GM12865 (cell line): ENCODE measurements at regions not wholly inside any gene's neighbourhood (a gene's known extent, or its start where the extent isn't known, plus 50 kb on each side); places are given as distances from the start of the nearest gene placed in this dataset.
"Not testable (repeated sequence)": the region's sequence is repeated elsewhere in the genome, so short reads cannot be mapped to it uniquely, and the experiment has no call there.

Experiments
- DNase-seq: peaks from one replicate; pipeline ENCODE4 v3.0.0; 2010; ENCODE audit warnings: low read depth
- H3K4me3 ChIP-seq: 2 replicates; pipeline ENCODE4 v1.5.1; 2011; ENCODE audit warnings: mild to moderate bottlenecking, low read depth, low read length, control low read depth
- TF ChIP-seq, protein P1 (sequence below): IDR thresholded peaks from 2 replicates; pipeline ENCODE4 v1.5.1; 2011; ENCODE audit warnings: low read length, control low read depth, low read depth, inconsistent platforms; ENCODE audit not compliant: insufficient read depth; ENCODE audit errors: missing control alignments

DNA sequence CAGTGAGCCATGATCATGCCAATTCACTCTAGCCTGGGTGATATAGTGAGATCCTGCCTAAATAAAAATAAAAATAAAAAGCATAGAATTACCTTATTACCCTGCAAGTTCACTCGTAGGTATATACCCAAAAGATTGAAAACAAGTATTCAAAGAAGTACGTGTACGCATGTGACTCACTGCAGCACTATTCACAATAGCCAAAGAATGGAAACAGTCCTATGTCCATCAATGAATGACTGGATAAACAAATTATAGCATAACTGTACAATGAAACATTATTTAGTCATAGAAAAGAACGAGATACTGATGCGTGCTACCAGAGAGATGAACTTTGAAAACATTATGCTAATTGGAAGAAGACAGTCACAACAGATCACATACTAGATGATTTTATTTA, 204.6 kb upstream of the DIAPH2 start:
- DNase-seq = no peak
- TF ChIP-seq, protein P1, sequence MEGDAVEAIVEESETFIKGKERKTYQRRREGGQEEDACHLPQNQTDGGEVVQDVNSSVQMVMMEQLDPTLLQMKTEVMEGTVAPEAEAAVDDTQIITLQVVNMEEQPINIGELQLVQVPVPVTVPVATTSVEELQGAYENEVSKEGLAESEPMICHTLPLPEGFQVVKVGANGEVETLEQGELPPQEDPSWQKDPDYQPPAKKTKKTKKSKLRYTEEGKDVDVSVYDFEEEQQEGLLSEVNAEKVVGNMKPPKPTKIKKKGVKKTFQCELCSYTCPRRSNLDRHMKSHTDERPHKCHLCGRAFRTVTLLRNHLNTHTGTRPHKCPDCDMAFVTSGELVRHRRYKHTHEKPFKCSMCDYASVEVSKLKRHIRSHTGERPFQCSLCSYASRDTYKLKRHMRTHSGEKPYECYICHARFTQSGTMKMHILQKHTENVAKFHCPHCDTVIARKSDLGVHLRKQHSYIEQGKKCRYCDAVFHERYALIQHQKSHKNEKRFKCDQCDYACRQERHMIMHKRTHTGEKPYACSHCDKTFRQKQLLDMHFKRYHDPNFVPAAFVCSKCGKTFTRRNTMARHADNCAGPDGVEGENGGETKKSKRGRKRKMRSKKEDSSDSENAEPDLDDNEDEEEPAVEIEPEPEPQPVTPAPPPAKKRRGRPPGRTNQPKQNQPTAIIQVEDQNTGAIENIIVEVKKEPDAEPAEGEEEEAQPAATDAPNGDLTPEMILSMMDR = no peak

GRCh38 chrX:96481831-96482230, 202.8 kb upstream of the DIAPH2 start:
- no peak overlapping the region for H3K4me3 ChIP-seq
- TF ChIP-seq, protein P1 = no peak
- no peak for DNase-seq

More for the DNA sequence above, 204.6 kb upstream of the DIAPH2 start:
- H3K4me3 ChIP-seq = no peak overlapping the region

DNA sequence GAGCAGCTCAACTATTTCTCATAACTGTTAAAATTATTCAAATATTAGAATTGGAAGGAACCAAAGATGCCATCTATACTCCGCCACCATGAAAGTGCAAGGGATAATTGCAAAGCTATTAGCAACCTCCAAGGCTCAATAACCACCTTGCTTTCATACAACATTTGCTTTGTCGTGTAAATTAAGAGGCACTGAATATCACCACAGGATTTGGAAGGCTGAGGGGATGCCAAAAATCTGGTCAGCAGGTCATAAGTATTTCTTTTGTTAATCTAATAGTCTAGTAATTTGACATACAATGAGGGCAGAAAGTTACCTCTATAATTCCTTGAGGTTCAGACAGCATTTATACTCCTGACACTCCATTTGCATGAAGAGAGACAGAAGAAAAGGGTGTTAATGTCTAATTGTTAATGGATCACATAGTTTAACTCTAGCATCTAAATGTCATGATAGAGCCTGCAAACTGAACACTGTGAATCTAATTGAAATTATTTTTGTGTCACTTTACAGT, 200.9 kb upstream of the DIAPH2 start:
- TF ChIP-seq, protein P1 = no peak
- no peak for DNase-seq
- no peak overlapping the region for H3K4me3 ChIP-seq

- not testable (repeated sequence) for DNase-seq, H3K4me3 ChIP-seq
Observed at GRCh38 chrX:96486687-96487086, 198.0 kb upstream of the DIAPH2 start.

DNA sequence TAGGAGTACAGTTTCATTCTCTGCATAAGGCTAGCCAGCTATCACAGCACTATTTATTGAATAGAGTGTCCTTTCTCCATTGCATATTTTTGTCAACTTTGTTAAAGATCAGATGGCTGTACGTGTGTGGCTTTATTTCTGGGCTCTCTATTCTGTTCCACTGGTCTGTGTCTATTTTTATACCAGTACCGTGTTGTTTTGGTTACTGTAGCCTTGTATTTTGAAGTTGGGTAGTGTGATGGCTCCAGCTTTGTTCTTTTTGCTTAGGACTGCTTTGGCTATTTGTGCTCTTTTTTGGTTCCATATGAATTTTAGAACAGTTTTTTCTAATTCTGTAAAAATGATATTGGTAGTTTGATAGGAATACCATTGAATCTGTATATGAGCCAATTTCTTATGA, 182.1 kb upstream of the DIAPH2 start:
- TF ChIP-seq, protein P1 = no peak
- DNase-seq = no peak
- H3K4me3 ChIP-seq = no peak overlapping the region

GRCh38 chrX:96529386-96529785, 155.3 kb upstream of the DIAPH2 start:
- not testable (repeated sequence) for H3K4me3 ChIP-seq

DNA sequence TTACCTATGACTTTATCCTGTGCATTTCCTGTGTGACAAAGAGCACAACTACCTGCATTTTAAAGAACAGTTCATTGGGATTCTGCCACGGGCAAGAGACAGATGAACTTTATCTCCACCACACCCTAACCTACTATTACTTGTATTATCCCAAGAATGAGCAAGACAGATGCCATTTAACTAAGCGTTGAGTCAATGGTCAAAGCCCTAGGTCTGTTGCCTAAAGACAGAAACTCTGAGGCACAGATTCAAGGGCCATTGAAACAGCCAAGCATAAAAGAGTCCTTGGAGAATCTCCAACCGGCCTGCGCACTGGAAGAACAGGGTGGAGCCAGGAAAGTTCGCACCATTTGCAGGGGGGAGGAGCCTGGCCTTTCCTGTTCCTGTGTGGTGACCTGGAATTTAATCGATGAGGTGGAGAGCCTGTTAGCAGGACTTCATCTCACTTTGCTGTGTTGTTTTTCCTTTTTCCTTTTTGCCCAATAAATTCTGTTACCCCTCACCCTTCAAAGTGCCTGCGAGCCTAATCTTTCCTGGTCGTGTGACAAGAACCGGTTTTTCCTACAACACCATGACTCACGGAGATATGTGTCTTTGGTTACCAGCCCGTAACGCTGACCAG, 146.4 kb upstream of the DIAPH2 start:
- TF ChIP-seq, protein P1 = no peak
- no peak for DNase-seq
- H3K4me3 ChIP-seq = no peak overlapping the region

More at GRCh38 chrX:96529386-96529785, 155.3 kb upstream of the DIAPH2 start:
- not testable (repeated sequence) for DNase-seq

- H3K4me3 ChIP-seq = no peak overlapping the region
- DNase-seq = peak; percentile 2
- TF ChIP-seq, protein P1 = no peak
Observed at GRCh38 chrX:96540111-96540631, 144.5 kb upstream of the DIAPH2 start.

- DNase-seq, H3K4me3 ChIP-seq: not testable (repeated sequence)
Observed at GRCh38 chrX:96546281-96546680, 138.4 kb upstream of the DIAPH2 start.
